SK-N-MC (cell line): ENCODE measurements at regions not wholly inside any gene's neighbourhood (a gene's known extent, or its start where the extent isn't known, plus 50 kb on each side); places are given as distances from the start of the nearest gene placed in this dataset.

ENCODE experiments used
- DNase-seq: peaks from one replicate; pipeline ENCODE4 v3.0.0-alpha.2; 2011; ENCODE audit warnings: low read depth, low spot score
- H3K27ac ChIP-seq: fragments of 200-600 bp; sonication (generic); 2 replicates; pipeline ENCODE4 v1.5.1; 2016; ENCODE audit warnings: mixed run types
- H3K36me3 ChIP-seq: fragments of 200-600 bp; sonication (generic); 2 replicates; pipeline ENCODE4 v1.6.1; 2017; ENCODE audit warnings: antibody characterized with exemption, low read length, mixed read lengths; ENCODE audit not compliant: insufficient read depth
- H3K4me3 ChIP-seq: fragments of 200-600 bp; sonication (generic); 2 replicates; pipeline ENCODE4 v1.5.1; 2016
- H3K9ac ChIP-seq: fragments of 200-600 bp; sonication (generic); 2 replicates; pipeline ENCODE4 v1.8.0; 2017; ENCODE audit warnings: mixed run types, mixed read lengths; ENCODE audit not compliant: insufficient read length
- H3K9me3 ChIP-seq: fragments of 200-600 bp; sonication (generic); 2 replicates; pipeline ENCODE4 v1.6.1; 2017; ENCODE audit warnings: low read depth, mild to moderate bottlenecking, antibody characterized with exemption, low read length, moderate library complexity, mixed read lengths
- EZH2 ChIP-seq: fragments of 200-600 bp; sonication (generic); IDR thresholded peaks from one replicate; pipeline ENCODE4 v1.6.1; 2017; ENCODE audit warnings: antibody characterized with exemption
- FOXP2 ChIP-seq: optimal IDR thresholded peaks from 2 replicates; pipeline ENCODE3; 2011; ENCODE audit warnings: mild to moderate bottlenecking, moderate library complexity; ENCODE audit not compliant: insufficient read depth; ENCODE audit errors: extremely low read length, control extremely low read depth
- POLR2AphosphoS5 ChIP-seq: IDR thresholded peaks from 2 replicates; pipeline ENCODE4 v1.6.1; 2012; ENCODE audit warnings: mild to moderate bottlenecking, low read depth, low read length, borderline replicate concordance

DNA sequence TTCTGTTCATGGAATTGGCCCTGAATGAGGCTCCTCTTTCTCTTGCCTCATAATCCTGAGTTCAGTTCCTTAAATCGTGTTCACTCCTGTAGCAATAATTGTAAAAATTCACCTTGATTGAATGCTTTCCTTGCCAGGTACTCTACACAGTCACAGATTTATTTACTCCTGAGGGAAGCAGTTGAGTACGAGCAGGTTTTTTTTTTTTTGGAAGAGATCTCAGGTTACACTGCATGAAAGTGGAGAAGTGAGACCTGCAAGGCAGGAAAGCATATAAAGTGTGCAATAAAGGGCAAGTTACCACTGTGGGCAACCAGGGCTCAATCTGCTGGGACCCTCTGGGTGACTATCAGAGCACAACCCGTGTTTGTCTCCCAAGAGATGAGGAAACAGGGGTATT lies 93.0 kb upstream of the DOK5 start:
- H3K4me3 ChIP-seq, result no peak overlapping the region
- H3K9me3 ChIP-seq, result no peaks in the 10 kb centered on the region
- H3K9ac ChIP-seq, result no peak overlapping the region
- H3K27ac ChIP-seq, result no peak overlapping the region
- H3K36me3 ChIP-seq, result no peaks in the 10 kb centered on the region
- TF ChIP-seq FOXP2, result no peak
- no peak for DNase-seq

- Histone ChIP-seq H3K4me3 (no peak overlapping the region), H3K9me3 (no peaks in the 10 kb centered on the region), H3K9ac (no peak overlapping the region), H3K27ac (no peak overlapping the region), H3K36me3 (no peaks in the 10 kb centered on the region)
- no peak for DNase-seq
- TF ChIP-seq EZH2 (no peak), POLR2AphosphoS5 (no peak), FOXP2 (no peak)
These were observed 89.6 kb upstream of the DOK5 start for GRCh38 chr20:54385746-54386145.

DNA sequence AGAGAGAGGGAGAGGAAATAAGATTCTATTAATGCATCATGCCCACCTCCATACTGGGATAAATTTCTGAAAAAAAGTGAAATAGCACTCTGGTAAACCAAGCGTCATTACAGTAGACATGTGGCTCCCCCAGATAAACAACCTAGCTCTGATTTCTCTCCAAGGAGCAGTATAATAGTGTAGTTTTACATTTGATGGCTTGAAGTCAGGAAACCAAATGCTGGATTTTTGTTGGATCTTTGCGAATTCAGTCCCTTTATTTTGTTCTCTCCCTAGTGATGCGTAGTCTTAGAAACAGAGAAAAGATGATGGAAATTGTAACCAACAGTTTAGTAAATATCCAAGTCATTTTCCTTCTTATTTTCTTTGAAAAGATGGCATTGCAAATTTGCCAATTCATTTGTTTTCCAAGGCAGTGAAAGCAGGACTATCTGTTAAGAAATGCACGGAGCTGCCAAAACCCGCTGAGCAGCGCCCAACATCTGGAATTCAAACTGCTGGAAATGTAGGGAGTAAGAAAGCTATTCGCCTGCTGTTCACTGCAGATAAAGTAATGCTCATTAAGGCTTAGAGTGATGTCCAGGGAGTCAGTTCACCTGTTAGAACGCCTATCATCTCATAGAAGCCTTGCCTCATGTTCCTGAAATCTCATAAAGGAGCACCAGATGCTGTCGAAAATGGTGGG lies 85.7 kb upstream of the DOK5 start:
- Histone ChIP-seq H3K36me3 (no peaks in the 10 kb centered on the region), H3K9ac (no peak overlapping the region), H3K9me3 (no peaks in the 10 kb centered on the region), H3K4me3 (no peak overlapping the region), H3K27ac (no peak overlapping the region)
- no peak for TF ChIP-seq FOXP2
- no peak for TF ChIP-seq POLR2AphosphoS5
- TF ChIP-seq EZH2, result no peak
- no peak for DNase-seq

DNA sequence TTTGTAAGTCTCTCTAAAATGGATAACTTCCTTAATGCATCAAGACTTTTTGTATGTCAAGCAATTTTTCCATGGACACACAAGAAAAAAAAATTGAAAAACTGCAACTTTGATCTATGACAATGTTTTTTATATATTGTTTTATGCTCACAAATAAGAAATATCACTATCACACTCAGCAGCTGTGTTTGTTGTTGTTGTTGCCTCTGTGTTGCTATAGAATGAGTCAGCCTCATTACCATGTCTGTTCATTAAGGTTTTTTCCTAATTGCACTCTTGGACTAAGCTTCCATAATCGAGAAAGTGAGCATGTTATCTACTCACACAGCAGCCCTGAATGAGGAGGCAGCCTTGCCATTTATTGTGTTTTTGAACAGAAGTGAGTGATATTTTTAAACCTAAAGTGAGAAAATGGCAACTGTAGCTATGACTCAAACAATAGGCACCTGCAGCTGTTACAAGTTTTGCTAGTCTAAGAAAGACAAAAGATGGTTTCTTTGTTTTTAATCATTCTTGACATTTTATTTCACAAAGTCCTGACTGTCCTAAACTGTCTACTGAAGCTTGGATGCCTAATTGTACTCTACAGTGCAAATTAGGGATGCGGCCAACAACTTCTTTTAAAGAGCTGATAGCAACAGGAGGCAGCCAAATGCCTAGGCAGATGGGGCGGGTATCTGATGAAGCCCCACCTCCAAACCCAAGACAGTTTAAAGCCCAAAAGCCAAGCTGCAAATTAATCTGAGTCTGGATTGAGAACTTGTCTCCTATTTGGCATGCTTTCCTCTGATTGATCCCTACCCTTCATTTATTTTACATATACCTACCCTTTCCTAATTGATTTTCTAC lies 77.9 kb upstream of the DOK5 start:
- Histone ChIP-seq H3K4me3 (no peak overlapping the region), H3K9ac (no peak overlapping the region), H3K9me3 (no peaks in the 10 kb centered on the region), H3K36me3 (no peaks in the 10 kb centered on the region), H3K27ac (no peak overlapping the region)
- no peak for DNase-seq
- TF ChIP-seq FOXP2, result no peak
- no peak for TF ChIP-seq EZH2
- TF ChIP-seq POLR2AphosphoS5, result no peak

- Histone ChIP-seq H3K4me3 (no peak overlapping the region), H3K36me3 (no peaks in the 10 kb centered on the region), H3K9ac (no peak overlapping the region), H3K27ac (no peak overlapping the region), H3K9me3 (no peaks in the 10 kb centered on the region)
- TF ChIP-seq POLR2AphosphoS5 (no peak), EZH2 (no peak), FOXP2 (no peak)
- DNase-seq, result no peak
These were observed 76.6 kb upstream of the DOK5 start for GRCh38 chr20:54398814-54399213.

DNA sequence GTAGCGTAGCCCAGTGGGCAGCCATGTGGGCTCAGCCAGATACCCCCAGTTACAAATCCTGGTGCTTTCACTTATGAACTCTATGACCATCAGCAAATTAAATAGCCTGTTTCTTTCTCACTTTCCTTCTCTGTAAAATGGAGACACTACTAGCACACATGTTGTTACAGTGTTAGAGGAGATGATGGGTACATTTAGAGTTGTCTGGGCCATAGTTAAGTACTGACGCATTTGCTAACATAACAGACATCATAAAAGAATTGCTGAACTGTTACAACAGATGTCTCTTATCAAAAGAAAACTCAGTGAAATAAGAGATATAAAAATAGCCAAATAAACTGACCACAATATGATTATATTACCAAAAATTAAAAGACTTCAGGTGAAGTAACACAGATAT lies 69.9 kb upstream of the DOK5 start:
- no peak for DNase-seq
- Histone ChIP-seq H3K27ac (no peak overlapping the region), H3K9me3 (no peaks in the 10 kb centered on the region)

DNA sequence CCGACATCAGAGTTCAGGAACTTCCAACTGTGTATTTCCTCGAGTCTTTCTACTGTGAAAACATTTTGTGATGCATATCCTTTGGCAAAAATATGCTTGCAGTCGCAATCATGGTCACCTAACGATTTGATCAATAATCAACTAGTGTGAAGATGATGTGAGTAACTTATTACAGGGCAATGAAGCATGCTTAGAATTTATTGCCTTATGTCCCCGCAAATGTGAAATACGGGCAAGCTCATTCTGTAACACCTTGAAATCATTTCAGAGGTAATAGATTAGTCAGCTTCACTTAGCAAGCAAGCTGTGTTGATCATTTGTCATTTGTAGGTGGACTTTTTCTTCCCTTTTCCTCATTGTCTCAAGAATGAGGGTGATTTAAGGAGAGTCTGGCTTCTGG lies 67.9 kb upstream of the DOK5 start:
- Histone ChIP-seq H3K9ac (no peak overlapping the region), H3K4me3 (no peak overlapping the region), H3K9me3 (no peaks in the 10 kb centered on the region), H3K36me3 (no peaks in the 10 kb centered on the region), H3K27ac (no peak overlapping the region)
- no peak for DNase-seq
- TF ChIP-seq FOXP2, result no peak
- no peak for TF ChIP-seq POLR2AphosphoS5
- TF ChIP-seq EZH2, result no peak

More for the DNA sequence above, 69.9 kb upstream of the DOK5 start:
- no peaks in the 10 kb centered on the region for H3K36me3 ChIP-seq
- TF ChIP-seq FOXP2 (no peak), EZH2 (no peak), POLR2AphosphoS5 (no peak)
- no peak overlapping the region for H3K4me3 ChIP-seq
- H3K9ac ChIP-seq, result no peak overlapping the region

DNA sequence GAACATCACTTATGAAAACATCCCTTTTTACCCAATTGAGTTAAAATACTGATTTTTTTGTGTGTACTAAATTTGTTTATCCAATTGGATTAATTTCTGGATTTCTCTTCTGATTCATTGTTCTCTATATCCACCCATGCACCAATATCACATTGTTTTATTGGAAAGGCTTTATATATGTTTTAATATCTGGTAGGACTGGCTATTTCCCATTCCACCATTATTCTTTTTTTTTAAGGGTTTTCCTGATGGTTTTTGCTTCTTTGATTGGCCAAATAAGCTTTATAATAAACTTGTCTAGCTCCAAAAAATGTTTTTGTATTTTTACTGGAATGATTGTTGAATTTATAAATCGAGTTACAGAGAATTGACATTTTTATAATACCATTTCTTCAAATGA lies 59.4 kb upstream of the DOK5 start:
- no peaks in the 10 kb centered on the region for H3K36me3 ChIP-seq
- DNase-seq, result no peak
- H3K27ac ChIP-seq, result no peak overlapping the region
- H3K4me3 ChIP-seq, result no peak overlapping the region
- no peak overlapping the region for H3K9ac ChIP-seq
- H3K9me3 ChIP-seq, result no peaks in the 10 kb centered on the region
- no peak for TF ChIP-seq POLR2AphosphoS5
- TF ChIP-seq EZH2, result no peak
- TF ChIP-seq FOXP2, result no peak

GRCh38 chr20:54416770-54417169 lies 58.6 kb upstream of the DOK5 start:
- no peak overlapping the region for H3K9ac ChIP-seq
- DNase-seq, result no peak
- no peaks in the 10 kb centered on the region for H3K9me3 ChIP-seq
- TF ChIP-seq POLR2AphosphoS5, result no peak
- TF ChIP-seq EZH2, result no peak
- no peak for TF ChIP-seq FOXP2
- H3K27ac ChIP-seq, result no peak overlapping the region
- no peak overlapping the region for H3K4me3 ChIP-seq
- no peaks in the 10 kb centered on the region for H3K36me3 ChIP-seq
